Esophagus muscularis mucosa (tissue), 4 donors: ENCODE measurements at regions not wholly inside any gene's neighbourhood (a gene's known extent, or its start where the extent isn't known, plus 50 kb on each side); places are given as distances from the start of the nearest gene placed in this dataset.

Experiments
- DNase-seq: peaks from one replicate; pipeline ENCODE4 v3.0.0-alpha.2; 2017; ENCODE audit errors: extremely low spot score
- H3K27ac ChIP-seq, 4 donors: fragments of 200-600 bp; sonication (generic); replicated peaks in 1 of 4; 1 replicate in 3 of 4; 2 replicates in 1 of 4; pipeline ENCODE4 v1.5.1; 2016 to 2019; ENCODE audit warnings: mild to moderate bottlenecking in 1 of 4
- H3K27me3 ChIP-seq, 4 donors: fragments of 200-600 bp; sonication (generic); one replicate each; pipeline versions ENCODE4 v1.5.1 to v1.6.0; 2016 to 2019
- H3K36me3 ChIP-seq, 4 donors: fragments of 200-600 bp; sonication (generic); one replicate each; pipeline ENCODE4 v1.5.1; 2016 to 2019
- H3K4me1 ChIP-seq, 4 donors: fragments of 200-600 bp; sonication (generic); one replicate each; pipeline ENCODE4 v1.5.1; 2016 to 2019
- H3K4me3 ChIP-seq, 4 donors: fragments of 200-600 bp; sonication (generic); 1 replicate in 2 of 4; 2 replicates in 2 of 4; pipeline ENCODE4 v1.5.1; 2016 to 2019; ENCODE audit warnings: mild to moderate bottlenecking in 4 of 4, moderate library complexity in 1 of 4
- H3K9me3 ChIP-seq, 4 donors: fragments of 200-600 bp; sonication (generic); 1 replicate in 3 of 4; 2 replicates in 1 of 4; pipeline ENCODE4 v1.5.1; 2016 to 2019
- CTCF ChIP-seq, 3 experiments: fragments of 200-600 bp in 2 of 3; fragments of 450-650 bp in 1 of 3; sonication (generic) in 2 of 3; IDR thresholded peaks; one replicate each; pipeline ENCODE4 v1.5.1; 2017 to 2019; ENCODE audit warnings: antibody characterized with exemption in 3 of 3, mild to moderate bottlenecking in 2 of 3, moderate library complexity in 1 of 3
- EP300 ChIP-seq: sonication (generic); formaldehyde crosslinking; IDR thresholded peaks from one replicate; pipeline ENCODE4 v1.6.1; 2017; ENCODE audit warnings: antibody characterized with exemption
- POLR2A ChIP-seq: fragments of 450-650 bp; IDR thresholded peaks from one replicate; pipeline ENCODE4 v1.6.1; 2017; ENCODE audit warnings: antibody characterized with exemption, moderate library complexity, mild to moderate bottlenecking, low read depth
- POLR2AphosphoS5 ChIP-seq, 2 donors: sonication (generic); formaldehyde crosslinking; IDR thresholded peaks; one replicate each; pipeline ENCODE4 v1.6.1; 2017; ENCODE audit warnings: antibody characterized with exemption in 2 of 2
- WGBS: methylation state at CpG from one replicate; pipeline ENCODE4 v1.1.5; 2018; 5-methylcytosine and 5-hydroxymethylcytosine counted together
- intact Hi-C: fragments of 100-400 bp; cut with DNase I; formaldehyde crosslinking; loops from one replicate; pipeline ENCODE4 v1.15.1; 2023

GRCh38 chr15:95024351-95024750 is 793.0 kb downstream of the MCTP2 start:
- no peaks in the 10 kb centered on the region for H3K27me3 ChIP-seq
- peaks cover 0 to 7% (median 2%) of the 10 kb centered on the region in 4 donors for H3K9me3 ChIP-seq
- H3K4me1 ChIP-seq: peaks cover 0 to under 1% (median 0%) of the 10 kb centered on the region in 4 donors
- no peaks in the 10 kb centered on the region for H3K36me3 ChIP-seq
- peak in 2 of 3 experiments; percentile 35 to 41 for TF ChIP-seq CTCF (IDR thresholded peaks at IDR 0.05)
- no peak for TF ChIP-seq EP300
- intact Hi-C loops: loop anchor here (10.0 kb wide), 1 partner anchor 1300 kb away; no protein-coding TSS in a partner anchor
- no peak overlapping the region for H3K27ac ChIP-seq
- no peak for DNase-seq
- 70% methylated on average over 2 of the region's 2 CpGs for WGBS
- H3K4me3 ChIP-seq: no peak overlapping the region

- whole genome bisulfite sequencing: 88% methylated on average over 5 of the region's 5 CpGs
- Histone ChIP-seq H3K4me1 (no peaks in the 10 kb centered on the region), H3K27ac (no peak overlapping the region), H3K9me3 (peaks cover 0 to 8% (median 3%) of the 10 kb centered on the region in 4 donors), H3K27me3 (no peaks in the 10 kb centered on the region), H3K4me3 (no peak overlapping the region), H3K36me3 (no peaks in the 10 kb centered on the region)
- peak; percentile 42 to 58 (median 50) for TF ChIP-seq CTCF (IDR thresholded peaks at IDR 0.05)
- no peak for TF ChIP-seq POLR2A
- intact Hi-C loops: loop anchor here (10.0 kb wide), 1 partner anchor 1299 kb away; no protein-coding TSS in a partner anchor
- no peak for DNase-seq
These were observed 794.8 kb downstream of the MCTP2 start for GRCh38 chr15:95025924-95026728.

GRCh38 chr15:95027981-95028380 is 796.6 kb downstream of the MCTP2 start:
- DNase-seq: no peak
- TF ChIP-seq EP300: no peak
- TF ChIP-seq POLR2A: no peak
- no peak for TF ChIP-seq POLR2AphosphoS5 (IDR thresholded peaks at IDR 0.05)
- TF ChIP-seq CTCF (IDR thresholded peaks at IDR 0.05): no peak
- Histone ChIP-seq H3K4me3 (no peak overlapping the region), H3K4me1 (no peaks in the 10 kb centered on the region), H3K36me3 (no peaks in the 10 kb centered on the region), H3K27ac (no peak overlapping the region), H3K27me3 (no peaks in the 10 kb centered on the region), H3K9me3 (peaks cover 0 to 6% (median 0%) of the 10 kb centered on the region in 4 donors)
- intact Hi-C loops: loop anchor here (10.0 kb wide), 1 partner anchor 1297 kb away; no protein-coding TSS in a partner anchor
- WGBS: 78% methylated on average over 3 of the region's 3 CpGs

- intact Hi-C loops: no loop called here
- H3K36me3 ChIP-seq: no peaks in the 10 kb centered on the region
- no peak overlapping the region for H3K27ac ChIP-seq
- peaks cover 0 to 6% (median 0%) of the 10 kb centered on the region in 4 donors for H3K9me3 ChIP-seq
- no peaks in the 10 kb centered on the region for H3K4me1 ChIP-seq
- DNase-seq: no peak
- no peaks in the 10 kb centered on the region for H3K27me3 ChIP-seq
- no peak overlapping the region for H3K4me3 ChIP-seq
- whole genome bisulfite sequencing: 65% methylated on average over 2 of the region's 2 CpGs
- TF ChIP-seq POLR2A (no peak), POLR2AphosphoS5 (IDR thresholded peaks at IDR 0.05) (no peak), CTCF (IDR thresholded peaks at IDR 0.05) (no peak), EP300 (no peak)
These were observed 800.8 kb downstream of the MCTP2 start for GRCh38 chr15:95032156-95032555.
